ENCODE measurements at regions not wholly inside any gene's neighbourhood (a gene's known extent, or its start where the extent isn't known, plus 50 kb on each side); places are given as distances from the start of the nearest gene placed in this dataset.

DNA sequence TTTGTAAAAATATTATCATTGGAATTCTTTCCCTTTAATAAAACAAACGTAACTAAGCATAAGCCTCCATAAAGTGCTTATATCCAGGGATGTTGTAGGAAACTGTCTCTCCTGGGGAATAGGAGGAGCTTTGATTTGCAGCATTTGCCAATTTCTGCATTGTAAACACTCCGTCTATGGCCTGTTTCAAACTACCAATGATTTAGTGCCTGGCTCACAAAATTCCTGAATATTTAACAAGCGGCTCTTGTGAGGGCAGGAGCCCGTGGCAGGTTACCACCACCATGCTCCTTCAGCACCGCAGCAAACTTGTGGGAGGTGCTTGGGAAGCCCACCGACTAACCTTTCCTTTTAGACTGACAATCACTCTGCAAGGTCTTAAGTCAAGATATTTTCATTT, 520.3 kb downstream of the SOX11 start:
- Histone ChIP-seq H3K9ac (no peak overlapping the region), H3K9me3 (no peaks in the 10 kb centered on the region), H3K36me3 (replicated peaks in 1 of 2; ENCODE audit: control insufficient read depth in 1 of 2, insufficient read depth in 2 of 2, low read length in 1 of 2) (no peaks in the 10 kb centered on the region), H3K4me3 (ENCODE audit: low read depth in 2 of 2, low read length in 1 of 2) (no peak overlapping the region), H4K20me1 (ENCODE audit: insufficient read depth) (no peaks in the 10 kb centered on the region), H3K4me1 (ENCODE audit: control insufficient read depth in 1 of 2, insufficient read depth in 2 of 2, low read depth in 1 of 2, low read length in 1 of 2) (no peaks in the 10 kb centered on the region), H3K27me3 (ENCODE audit: insufficient read depth) (no peaks in the 10 kb centered on the region), H2AFZ (ENCODE audit: low read depth) (no peak overlapping the region), H3K4me2 (no peak overlapping the region), H3K79me2 (ENCODE audit: insufficient read depth) (no peaks in the 10 kb centered on the region), H3K9me2 (no peaks in the 10 kb centered on the region), H3K27ac (ENCODE audit: low read depth in 2 of 2, low read length in 1 of 2) (no peak overlapping the region), H3F3A (replicated peaks; ENCODE audit: insufficient read depth) (no peaks in the 10 kb centered on the region)
- CTCF ChIA-PET: no interaction called here
- POLR2A ChIA-PET: no interaction called here
- 48% methylated on average over 6 of the region's 6 CpGs for WGBS (ENCODE audit: low lambda C conversion rate)
- DNase-seq: no peak
- TF ChIP-seq ELF1 (IDR thresholded peaks at IDR 0.05): no peak
- TF ChIP-seq POLR2AphosphoS5 (IDR thresholded peaks at IDR 0.05; ENCODE audit: low read depth, low read length): no peak
- no peak for TF ChIP-seq EP300 (IDR thresholded peaks at IDR 0.05; ENCODE audit: borderline replicate concordance in 1 of 2, low read depth in 1 of 2, low read length in 1 of 2)
- no peak for TF ChIP-seq FOXJ3 (CRISPR knock-in tag; IDR thresholded peaks at IDR 0.05)
- no peak for TF ChIP-seq MXI1 (IDR thresholded peaks at IDR 0.05; ENCODE audit: low read depth, low read length)
- TF ChIP-seq USF1 (IDR thresholded peaks at IDR 0.05; ENCODE audit: borderline replicate concordance, low read depth): no peak
- TF ChIP-seq, protein P1, sequence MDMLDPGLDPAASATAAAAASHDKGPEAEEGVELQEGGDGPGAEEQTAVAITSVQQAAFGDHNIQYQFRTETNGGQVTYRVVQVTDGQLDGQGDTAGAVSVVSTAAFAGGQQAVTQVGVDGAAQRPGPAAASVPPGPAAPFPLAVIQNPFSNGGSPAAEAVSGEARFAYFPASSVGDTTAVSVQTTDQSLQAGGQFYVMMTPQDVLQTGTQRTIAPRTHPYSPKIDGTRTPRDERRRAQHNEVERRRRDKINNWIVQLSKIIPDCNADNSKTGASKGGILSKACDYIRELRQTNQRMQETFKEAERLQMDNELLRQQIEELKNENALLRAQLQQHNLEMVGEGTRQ (IDR thresholded peaks at IDR 0.05; ENCODE audit: borderline replicate concordance, low read depth, low read length): no peak
- no peak for TF ChIP-seq CTCF (IDR thresholded peaks at IDR 0.05)
- TF ChIP-seq RXRA (IDR thresholded peaks at IDR 0.05; ENCODE audit: borderline replicate concordance, low read depth): no peak
- TF ChIP-seq, protein P2, sequence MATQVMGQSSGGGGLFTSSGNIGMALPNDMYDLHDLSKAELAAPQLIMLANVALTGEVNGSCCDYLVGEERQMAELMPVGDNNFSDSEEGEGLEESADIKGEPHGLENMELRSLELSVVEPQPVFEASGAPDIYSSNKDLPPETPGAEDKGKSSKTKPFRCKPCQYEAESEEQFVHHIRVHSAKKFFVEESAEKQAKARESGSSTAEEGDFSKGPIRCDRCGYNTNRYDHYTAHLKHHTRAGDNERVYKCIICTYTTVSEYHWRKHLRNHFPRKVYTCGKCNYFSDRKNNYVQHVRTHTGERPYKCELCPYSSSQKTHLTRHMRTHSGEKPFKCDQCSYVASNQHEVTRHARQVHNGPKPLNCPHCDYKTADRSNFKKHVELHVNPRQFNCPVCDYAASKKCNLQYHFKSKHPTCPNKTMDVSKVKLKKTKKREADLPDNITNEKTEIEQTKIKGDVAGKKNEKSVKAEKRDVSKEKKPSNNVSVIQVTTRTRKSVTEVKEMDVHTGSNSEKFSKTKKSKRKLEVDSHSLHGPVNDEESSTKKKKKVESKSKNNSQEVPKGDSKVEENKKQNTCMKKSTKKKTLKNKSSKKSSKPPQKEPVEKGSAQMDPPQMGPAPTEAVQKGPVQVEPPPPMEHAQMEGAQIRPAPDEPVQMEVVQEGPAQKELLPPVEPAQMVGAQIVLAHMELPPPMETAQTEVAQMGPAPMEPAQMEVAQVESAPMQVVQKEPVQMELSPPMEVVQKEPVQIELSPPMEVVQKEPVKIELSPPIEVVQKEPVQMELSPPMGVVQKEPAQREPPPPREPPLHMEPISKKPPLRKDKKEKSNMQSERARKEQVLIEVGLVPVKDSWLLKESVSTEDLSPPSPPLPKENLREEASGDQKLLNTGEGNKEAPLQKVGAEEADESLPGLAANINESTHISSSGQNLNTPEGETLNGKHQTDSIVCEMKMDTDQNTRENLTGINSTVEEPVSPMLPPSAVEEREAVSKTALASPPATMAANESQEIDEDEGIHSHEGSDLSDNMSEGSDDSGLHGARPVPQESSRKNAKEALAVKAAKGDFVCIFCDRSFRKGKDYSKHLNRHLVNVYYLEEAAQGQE (IDR thresholded peaks at IDR 0.05; ENCODE audit: low read depth, low read length): no peak
- no peak for TF ChIP-seq RFX5 (IDR thresholded peaks at IDR 0.05; ENCODE audit: low read length)
- TF ChIP-seq TAF1 (IDR thresholded peaks at IDR 0.05; ENCODE audit: borderline replicate concordance, low read depth, low read length): no peak
- no peak for TF ChIP-seq YY1 (IDR thresholded peaks at IDR 0.05; ENCODE audit: low read depth)
- TF ChIP-seq FOSL2 (IDR thresholded peaks at IDR 0.05; ENCODE audit: borderline replicate concordance, low read depth): no peak
- TF ChIP-seq GATA2 (CRISPR knock-in tag; IDR thresholded peaks at IDR 0.05): no peak
- no peak for TF ChIP-seq FOXM1 (IDR thresholded peaks at IDR 0.05; ENCODE audit: low read depth)
- no peak for TF ChIP-seq SMC3 (IDR thresholded peaks at IDR 0.05; ENCODE audit: low read depth, low read length)
- no peak for TF ChIP-seq JUND (IDR thresholded peaks at IDR 0.05)
- TF ChIP-seq GABPA (IDR thresholded peaks at IDR 0.05; ENCODE audit: low read depth): no peak
- no peak for TF ChIP-seq PBX3 (IDR thresholded peaks at IDR 0.05)

Data from SK-N-SH (cell line).